ENCODE measurements at regions not wholly inside any gene's neighbourhood (a gene's known extent, or its start where the extent isn't known, plus 50 kb on each side); places are given as distances from the start of the nearest gene placed in this dataset.
A peak's percentile ranks its signal among the peaks of the same experiment; 100 is the strongest.
"Not testable (repeated sequence)": the region's sequence is repeated elsewhere in the genome, so short reads cannot be mapped to it uniquely, and the experiment has no call there.

GRCh38 chrX:116694046-116694445 is 231.3 kb upstream of the CT83 start:
- H3K4me1 Mint-ChIP-seq, result no peaks in the 10 kb centered on the region
- H3K27ac ChIP-seq (ENCODE audit: low read depth, low read length), result no peak overlapping the region
- no peak overlapping the region for H3K4me3 ChIP-seq (ENCODE audit: low read length)
- no peaks in the 10 kb centered on the region for H3K36me3 ChIP-seq (ENCODE audit: control insufficient read depth, insufficient read depth, low read length)
- H3K9ac ChIP-seq (ENCODE audit: extremely low read depth, low read length, poor library complexity, severe bottlenecking), result no peak overlapping the region
- H3K9me3 ChIP-seq (ENCODE audit: control insufficient read depth, low read length), result no peaks in the 10 kb centered on the region
- H3K36me3 Mint-ChIP-seq (ENCODE audit: low read depth), result no peaks in the 10 kb centered on the region
- no peak overlapping the region for H3K4me3 Mint-ChIP-seq
- DNase-seq, result no peak
- no peaks in the 10 kb centered on the region for H3K4me1 ChIP-seq (ENCODE audit: control insufficient read depth, insufficient read depth, low read length)
- no peaks in the 10 kb centered on the region for H3K27me3 Mint-ChIP-seq (ENCODE audit: insufficient read depth)
- no peak overlapping the region for H3K27ac Mint-ChIP-seq
- H3K27me3 ChIP-seq (ENCODE audit: control insufficient read depth, insufficient read depth, low read length, poor library complexity, severe bottlenecking), result no peaks in the 10 kb centered on the region
- 96 to 100% methylated on average over 3 to 18 of the region's 19 CpGs for WGBS, 2 experiments (ENCODE audit: insufficient coverage in 1 of 2, insufficient read length in 1 of 2)
- no peak for TF ChIP-seq CTCF (conservative IDR thresholded peaks at IDR 0.05)
- no peaks in the 10 kb centered on the region for H3K9me3 Mint-ChIP-seq

- 90 to 100% methylated on average over 2 to 7 of the region's 7 CpGs for WGBS, 2 experiments (ENCODE audit: insufficient coverage in 1 of 2, insufficient read length in 1 of 2)
- H3K36me3 ChIP-seq (ENCODE audit: control insufficient read depth, insufficient read depth, low read length); H3K27me3 Mint-ChIP-seq (ENCODE audit: insufficient read depth): not testable (repeated sequence)
Measured at GRCh38 chrX:116679544-116679943, 216.8 kb upstream of the CT83 start.

GRCh38 chrX:116667346-116668134 is 204.8 kb upstream of the CT83 start:
- Histone ChIP-seq H3K27me3 (ENCODE audit: control insufficient read depth, insufficient read depth, low read length, poor library complexity, severe bottlenecking) (no peaks in the 10 kb centered on the region), H3K4me3 (ENCODE audit: low read length) (no peak overlapping the region), H3K9me3 (ENCODE audit: control insufficient read depth, low read length) (no peaks in the 10 kb centered on the region), H3K36me3 (ENCODE audit: control insufficient read depth, insufficient read depth, low read length) (no peaks in the 10 kb centered on the region), H3K4me1 (ENCODE audit: control insufficient read depth, insufficient read depth, low read length) (no peaks in the 10 kb centered on the region), H3K9ac (ENCODE audit: extremely low read depth, low read length, poor library complexity, severe bottlenecking) (no peak overlapping the region), H3K27ac (ENCODE audit: low read depth, low read length) (no peak overlapping the region)
- WGBS, 2 experiments (ENCODE audit: insufficient coverage in 1 of 2, insufficient read length in 1 of 2), result 90 to 100% methylated on average over 1 to 8 of the region's 8 CpGs
- Mint-ChIP-seq H3K27me3 (ENCODE audit: insufficient read depth) (no peaks in the 10 kb centered on the region), H3K27ac (no peak overlapping the region), H3K9me3 (peaks cover 5% of the 10 kb centered on the region), H3K36me3 (ENCODE audit: low read depth) (peaks cover 2% of the 10 kb centered on the region), H3K4me1 (peaks cover 5% of the 10 kb centered on the region), H3K4me3 (no peak overlapping the region)
- no peak for TF ChIP-seq CTCF (conservative IDR thresholded peaks at IDR 0.05)
- no peak for DNase-seq

More at GRCh38 chrX:116679544-116679943, 216.8 kb upstream of the CT83 start:
- H3K4me3 ChIP-seq (ENCODE audit: low read length); H3K4me1 ChIP-seq (ENCODE audit: control insufficient read depth, insufficient read depth, low read length); H3K27ac ChIP-seq (ENCODE audit: low read depth, low read length); H3K4me1 Mint-ChIP-seq; H3K9me3 ChIP-seq (ENCODE audit: control insufficient read depth, low read length); H3K9ac ChIP-seq (ENCODE audit: extremely low read depth, low read length, poor library complexity, severe bottlenecking); H3K9me3 Mint-ChIP-seq; H3K4me3 Mint-ChIP-seq; H3K36me3 Mint-ChIP-seq (ENCODE audit: low read depth); H3K27me3 ChIP-seq (ENCODE audit: control insufficient read depth, insufficient read depth, low read length, poor library complexity, severe bottlenecking); DNase-seq; H3K27ac Mint-ChIP-seq: not testable (repeated sequence)

- Mint-ChIP-seq H3K4me3 (no peak overlapping the region), H3K27ac (no peak overlapping the region), H3K36me3 (ENCODE audit: low read depth) (no peaks in the 10 kb centered on the region), H3K9me3 (peaks cover 17% of the 10 kb centered on the region), H3K4me1 (peaks cover 18% of the 10 kb centered on the region), H3K27me3 (ENCODE audit: insufficient read depth) (no peaks in the 10 kb centered on the region)
- no peaks in the 10 kb centered on the region for H3K36me3 ChIP-seq (ENCODE audit: control insufficient read depth, insufficient read depth, low read length)
- H3K27ac ChIP-seq (ENCODE audit: low read depth, low read length), result no peak overlapping the region
- no peak overlapping the region for H3K9ac ChIP-seq (ENCODE audit: extremely low read depth, low read length, poor library complexity, severe bottlenecking)
- H3K27me3 ChIP-seq (ENCODE audit: control insufficient read depth, insufficient read depth, low read length, poor library complexity, severe bottlenecking), result no peaks in the 10 kb centered on the region
- peak; percentile 57 for TF ChIP-seq CTCF (conservative IDR thresholded peaks at IDR 0.05)
- DNase-seq, result no peak
- peaks cover 9% of the 10 kb centered on the region for H3K9me3 ChIP-seq (ENCODE audit: control insufficient read depth, low read length)
- no peaks in the 10 kb centered on the region for H3K4me1 ChIP-seq (ENCODE audit: control insufficient read depth, insufficient read depth, low read length)
- H3K4me3 ChIP-seq (ENCODE audit: low read length), result no peak overlapping the region
Measured at GRCh38 chrX:116657071-116657470, 194.3 kb upstream of the CT83 start.
